ENCODE measurements at regions not wholly inside any gene's neighbourhood (a gene's known extent, or its start where the extent isn't known, plus 50 kb on each side); places are given as distances from the start of the nearest gene placed in this dataset.

GRCh38 chr10:75294031-75294437 is 58.3 kb upstream of the COMTD1 start:
- TF ChIP-seq EP300 (IDR thresholded peaks at IDR 0.05) (no peak), POLR2A (IDR thresholded peaks at IDR 0.05) (no peak), CTCF (IDR thresholded peaks at IDR 0.05) (no peak)
